ENCODE measurements at regions not wholly inside any gene's neighbourhood (a gene's known extent, or its start where the extent isn't known, plus 50 kb on each side); places are given as distances from the start of the nearest gene placed in this dataset.

- H3K4me2 ChIP-seq: no peak overlapping the region
- H3K9me3 ChIP-seq: no peaks in the 10 kb centered on the region
- FAIRE-seq (no peak), ATAC-seq (no peak), DNase-seq (ENCODE audit: low read depth in 1 of 2, low spot score in 1 of 2) (no peak)
- H3K4me1 ChIP-seq: no peaks in the 10 kb centered on the region
- POLR2A ChIA-PET: no interaction called here
- TF ChIP-seq RARB (CRISPR knock-in tag; IDR thresholded peaks at IDR 0.05) (no peak), PHF8 (IDR thresholded peaks at IDR 0.05; ENCODE audit: borderline replicate concordance, low read depth) (no peak)
- CTCF ChIA-PET: no interaction called here
- 12% methylated on average over 2 of the region's 2 CpGs for WGBS (ENCODE audit: missing lambda C conversion rate)
- no peak overlapping the region for H3K27ac ChIP-seq
- H3K4me3 ChIP-seq: no peak overlapping the region
Measured at GRCh38 chr10:9895453-9895852, 1122.2 kb upstream of the CELF2 start.

GRCh38 chr10:9895981-9896380 is 1121.7 kb upstream of the CELF2 start:
- ATAC-seq: no peak

GRCh38 chr10:9898633-9899395 is 1118.9 kb upstream of the CELF2 start:
- no peak for FAIRE-seq

More at GRCh38 chr10:9895981-9896380, 1121.7 kb upstream of the CELF2 start:
- POLR2A ChIA-PET: no interaction called here
- no peak for TF ChIP-seq MYC (IDR thresholded peaks at IDR 0.05; ENCODE audit: borderline replicate concordance, low read length)
- TF ChIP-seq JUN (IDR thresholded peaks at IDR 0.05): no peak
- TF ChIP-seq NPAS2 (CRISPR knock-in tag; IDR thresholded peaks at IDR 0.05; ENCODE audit: borderline replicate concordance): no peak
- no peak for TF ChIP-seq CHD4 (IDR thresholded peaks at IDR 0.05; ENCODE audit: borderline replicate concordance)
- TF ChIP-seq SREBF2 (IDR thresholded peaks at IDR 0.05): no peak
- TF ChIP-seq BHLHE40 (IDR thresholded peaks at IDR 0.05; ENCODE audit: low read depth, low read length): no peak
- no peak for TF ChIP-seq RFX5 (IDR thresholded peaks at IDR 0.05)
- no peak for DNase-seq (ENCODE audit: low read depth in 1 of 2, low spot score in 1 of 2)
- Histone ChIP-seq H3K4me3 (no peak overlapping the region), H3K27ac (no peak overlapping the region), H3K4me1 (no peaks in the 10 kb centered on the region), H3K9me3 (no peaks in the 10 kb centered on the region), H3K4me2 (no peak overlapping the region)
- FAIRE-seq: no peak
- CTCF ChIA-PET: no interaction called here

More at GRCh38 chr10:9898633-9899395, 1118.9 kb upstream of the CELF2 start:
- Histone ChIP-seq H3K27ac (no peak overlapping the region), H3K4me1 (no peaks in the 10 kb centered on the region), H3K4me3 (no peak overlapping the region), H3K9me3 (no peaks in the 10 kb centered on the region), H3K4me2 (no peak overlapping the region)
- DNase-seq (ENCODE audit: low read depth in 1 of 2, low spot score in 1 of 2) (no peak), ATAC-seq (no peak)
- CTCF ChIA-PET: no interaction called here
- WGBS (ENCODE audit: missing lambda C conversion rate): 6% methylated on average over 6 of the region's 6 CpGs
- POLR2A ChIA-PET: no interaction called here
- no peak for TF ChIP-seq ATOH8 (CRISPR knock-in tag; IDR thresholded peaks at IDR 0.05; ENCODE audit: low read depth)
- no peak for TF ChIP-seq RAD21 (conservative IDR thresholded peaks at IDR 0.05 in 1 of 2, IDR thresholded peaks at IDR 0.05 in 1 of 2)
- TF ChIP-seq EP300 (IDR thresholded peaks at IDR 0.05): no peak
- TF ChIP-seq HOXB13 (CRISPR knock-in tag; IDR thresholded peaks at IDR 0.05; ENCODE audit: low read depth): no peak
- no peak for TF ChIP-seq MAX (IDR thresholded peaks at IDR 0.05)
- no peak for TF ChIP-seq JUN (IDR thresholded peaks at IDR 0.05)
- no peak for TF ChIP-seq FOSB (CRISPR knock-in tag; IDR thresholded peaks at IDR 0.05)
- TF ChIP-seq NR3C1 (IDR thresholded peaks at IDR 0.05): no peak
- no peak for TF ChIP-seq MAZ (IDR thresholded peaks at IDR 0.05; ENCODE audit: borderline replicate concordance, low read depth, low read length)
- TF ChIP-seq HDAC2 (IDR thresholded peaks at IDR 0.05): no peak
- TF ChIP-seq HOXB5 (CRISPR knock-in tag; IDR thresholded peaks at IDR 0.05): no peak
- TF ChIP-seq ZFP36 (IDR thresholded peaks at IDR 0.05; ENCODE audit: borderline replicate concordance, partially characterized antibody): no peak
- TF ChIP-seq RCOR1 (IDR thresholded peaks at IDR 0.05; ENCODE audit: low read depth, low read length): no peak
- no peak for TF ChIP-seq NFE2L2 (conservative IDR thresholded peaks at IDR 0.05; ENCODE audit: low read length)
- TF ChIP-seq PHF8 (IDR thresholded peaks at IDR 0.05; ENCODE audit: borderline replicate concordance, low read depth): no peak
- no peak for TF ChIP-seq PBX3 (IDR thresholded peaks at IDR 0.05)
- no peak for TF ChIP-seq RARB (CRISPR knock-in tag; IDR thresholded peaks at IDR 0.05)
- TF ChIP-seq CHD2 (IDR thresholded peaks at IDR 0.05; ENCODE audit: low read length, partially characterized antibody): no peak
